CD4-positive, alpha-beta memory T cell (primary cell): ENCODE measurements at regions not wholly inside any gene's neighbourhood (a gene's known extent, or its start where the extent isn't known, plus 50 kb on each side); places are given as distances from the start of the nearest gene placed in this dataset.
A peak's percentile ranks its signal among the peaks of the same experiment; 100 is the strongest.

Experiments used
- CTCF ChIA-PET: fragments of 350-600 bp; sonication (Branson Sonifier 250); formaldehyde crosslinking; loops from one replicate; lab custom pipeline; 2021; ENCODE audit warnings: inconsistent platforms; ENCODE audit not compliant: partially characterized antibody; lab: Charles Lee
- POLR2A ChIA-PET: fragments of 350-600 bp; sonication (Branson Sonifier 250); formaldehyde crosslinking; loops from one replicate; lab custom pipeline; 2021; ENCODE audit not compliant: partially characterized antibody; lab: Charles Lee
- DNase-seq, 5 donors: peaks; one replicate each; pipeline versions ENCODE4 v3.0.0 to v3.0.0-alpha.2; 2020 to 2022; ENCODE audit warnings: mixed read lengths in 1 of 5
- H3K27ac ChIP-seq: one replicate; pipeline ENCODE4 v1.7.0; 2013; ENCODE audit warnings: low read depth, low read length
- H3K27me3 ChIP-seq: 2 replicates; pipeline ENCODE4 v1.7.0; 2013; ENCODE audit warnings: mild to moderate bottlenecking, low read length, moderate library complexity; ENCODE audit not compliant: insufficient read depth
- H3K36me3 ChIP-seq: 2 replicates; pipeline ENCODE4 v1.7.0; 2013; ENCODE audit warnings: mild to moderate bottlenecking, low read length, moderate library complexity; ENCODE audit not compliant: insufficient read depth
- H3K4me1 ChIP-seq: 2 replicates; pipeline ENCODE4 v1.7.0; 2013; ENCODE audit warnings: mild to moderate bottlenecking, low read length, moderate library complexity; ENCODE audit not compliant: insufficient read depth
- H3K4me3 ChIP-seq, 2 donors: one replicate each; pipeline ENCODE4 v1.7.0; 2013; ENCODE audit warnings: low read length in 2 of 2, mild to moderate bottlenecking in 1 of 2
- H3K9me3 ChIP-seq, 2 donors: one replicate each; pipeline ENCODE4 v1.7.0; 2013; ENCODE audit warnings: low read length in 2 of 2, control low read depth in 1 of 2; ENCODE audit not compliant: control insufficient read depth in 1 of 2
- H3K27ac Mint-ChIP-seq, 7 donors: one replicate each; pipeline ENCODE4 v1.8.0; 2020 to 2021; ENCODE audit warnings: mixed read lengths in 7 of 7, mild to moderate bottlenecking in 6 of 7, inconsistent platforms in 3 of 7, moderate library complexity in 3 of 7
- H3K27me3 Mint-ChIP-seq, 2 donors: one replicate each; pipeline ENCODE4 v1.8.0; 2020 to 2021; ENCODE audit warnings: mixed read lengths in 2 of 2
- H3K36me3 Mint-ChIP-seq, 2 donors: one replicate each; pipeline ENCODE4 v1.8.0; 2020 to 2021; ENCODE audit warnings: mixed read lengths in 2 of 2, inconsistent platforms in 1 of 2, mild to moderate bottlenecking in 1 of 2
- H3K4me1 Mint-ChIP-seq, 4 donors: one replicate each; pipeline ENCODE4 v1.8.0; 2020 to 2021; ENCODE audit warnings: mixed read lengths in 4 of 4, mild to moderate bottlenecking in 1 of 4
- H3K4me3 Mint-ChIP-seq, 8 donors: one replicate each; pipeline ENCODE4 v1.8.0; 2020 to 2021; ENCODE audit warnings: mixed read lengths in 8 of 8, mild to moderate bottlenecking in 7 of 8, moderate library complexity in 6 of 8, inconsistent platforms in 3 of 8
- H3K9me3 Mint-ChIP-seq, 8 donors: one replicate each; pipeline ENCODE4 v1.8.0; 2020 to 2021; ENCODE audit warnings: mixed read lengths in 8 of 8, mild to moderate bottlenecking in 5 of 8, inconsistent platforms in 3 of 8, moderate library complexity in 1 of 8
- intact Hi-C: fragments of 100-400 bp; cut with micrococcal nuclease; formaldehyde crosslinking; loops from one replicate; pipeline ENCODE4 v1.15.1; 2023

GRCh38 chr1:193633991-193634390, 447.6 kb upstream of the B3GALT2 start:
- H3K4me1 Mint-ChIP-seq, result peaks cover 14 to 20% (median 19%) of the 10 kb centered on the region in 4 donors
- no peaks in the 10 kb centered on the region for H3K9me3 ChIP-seq
- peaks cover 13% of the 10 kb centered on the region for H3K4me1 ChIP-seq
- peaks cover 0 to 2% of the 10 kb centered on the region in 2 donors for H3K27me3 Mint-ChIP-seq
- peak overlapping the region in 6 of 8 donors; percentile 1 to 86 (median 37) for H3K4me3 Mint-ChIP-seq
- H3K4me3 ChIP-seq, result no peak overlapping the region
- no peak for DNase-seq
- CTCF ChIA-PET, result interaction anchor here (1.5 kb wide), 1 partner anchor 176 kb away, joined by 4 read pairs; no protein-coding TSS in a partner anchor
- H3K27ac ChIP-seq, result no peak overlapping the region
- H3K36me3 ChIP-seq, result no peaks in the 10 kb centered on the region
- intact Hi-C loops, result no loop called here
- H3K27me3 ChIP-seq, result no peaks in the 10 kb centered on the region
- POLR2A ChIA-PET, result interaction anchor here (1.0 to 2.1 kb wide), 3 partner anchors 21 to 35 kb away, joined by 3 to 6 read pairs (median 4); no protein-coding TSS in a partner anchor
- peaks cover 0 to 3% (median 0%) of the 10 kb centered on the region in 8 donors for H3K9me3 Mint-ChIP-seq
- peak overlapping the region in 5 of 7 donors; percentile 28 to 86 (median 75) for H3K27ac Mint-ChIP-seq
- no peaks in the 10 kb centered on the region for H3K36me3 Mint-ChIP-seq

- Mint-ChIP-seq H3K4me3 (no peak overlapping the region), H3K9me3 (no peaks in the 10 kb centered on the region), H3K36me3 (no peaks in the 10 kb centered on the region), H3K27me3 (peaks cover 0 to 2% of the 10 kb centered on the region in 2 donors), H3K27ac (peak overlapping the region in 1 of 7 donors; percentile 21), H3K4me1 (peaks cover 14 to 20% (median 19%) of the 10 kb centered on the region in 4 donors)
- H3K36me3 ChIP-seq, result no peaks in the 10 kb centered on the region
- peaks cover 13% of the 10 kb centered on the region for H3K4me1 ChIP-seq
- intact Hi-C loops, result no loop called here
- no peak overlapping the region for H3K4me3 ChIP-seq
- no peaks in the 10 kb centered on the region for H3K27me3 ChIP-seq
- no peak for DNase-seq
- ChIA-PET CTCF (no interaction called here), POLR2A (interaction anchor here (1.0 to 2.1 kb wide), 2 partner anchors 34 to 93 kb away, joined by 5 to 6 read pairs; no protein-coding TSS in a partner anchor)
- H3K9me3 ChIP-seq, result no peaks in the 10 kb centered on the region
- H3K27ac ChIP-seq, result no peak overlapping the region
Observed at GRCh38 chr1:193633093-193633492, 446.7 kb upstream of the B3GALT2 start.

- Mint-ChIP-seq H3K27me3 (peaks cover 0 to 2% of the 10 kb centered on the region in 2 donors), H3K27ac (peak overlapping the region in 1 of 7 donors; percentile 83), H3K9me3 (no peaks in the 10 kb centered on the region), H3K4me3 (peak overlapping the region in 4 of 8 donors; percentile 4 to 41 (median 14)), H3K36me3 (no peaks in the 10 kb centered on the region), H3K4me1 (peaks cover 14 to 20% (median 14%) of the 10 kb centered on the region in 4 donors)
- no peaks in the 10 kb centered on the region for H3K27me3 ChIP-seq
- peaks cover 13% of the 10 kb centered on the region for H3K4me1 ChIP-seq
- no peaks in the 10 kb centered on the region for H3K36me3 ChIP-seq
- ChIA-PET CTCF (interaction anchor here (0.6 to 1.6 kb wide), 2 partner anchors 35 to 647 kb away, joined by 3 to 5 read pairs; no protein-coding TSS in a partner anchor), POLR2A (interaction anchor here (0.9 to 1.6 kb wide), 3 partner anchors 10 to 91 kb away, joined by 3 to 5 read pairs (median 4); no protein-coding TSS in a partner anchor)
- no peak overlapping the region for H3K4me3 ChIP-seq
- DNase-seq, result no peak
- intact Hi-C loops, result no loop called here
- no peaks in the 10 kb centered on the region for H3K9me3 ChIP-seq
- H3K27ac ChIP-seq, result no peak overlapping the region
Observed at GRCh38 chr1:193631306-193631705, 444.9 kb upstream of the B3GALT2 start.

GRCh38 chr1:193629875-193630274, 443.5 kb upstream of the B3GALT2 start:
- no peak for DNase-seq
- no peak overlapping the region for H3K27ac ChIP-seq
- Mint-ChIP-seq H3K27ac (peak overlapping the region in 1 of 7 donors; percentile 5), H3K4me1 (peaks cover 10 to 14% (median 11%) of the 10 kb centered on the region in 4 donors), H3K27me3 (peaks cover 0 to 2% of the 10 kb centered on the region in 2 donors), H3K36me3 (no peaks in the 10 kb centered on the region), H3K4me3 (no peak overlapping the region), H3K9me3 (peaks cover 0 to 1% (median 0%) of the 10 kb centered on the region in 8 donors)
- H3K4me1 ChIP-seq, result peaks cover 12% of the 10 kb centered on the region
- H3K4me3 ChIP-seq, result no peak overlapping the region
- H3K36me3 ChIP-seq, result no peaks in the 10 kb centered on the region
- CTCF ChIA-PET, result interaction anchor here (1.6 kb wide), 1 partner anchor 36 kb away, joined by 5 read pairs; no protein-coding TSS in a partner anchor
- H3K9me3 ChIP-seq, result no peaks in the 10 kb centered on the region
- POLR2A ChIA-PET, result interaction anchor here (1.5 kb wide), 1 partner anchor 9 kb away, joined by 4 read pairs; no protein-coding TSS in a partner anchor
- H3K27me3 ChIP-seq, result no peaks in the 10 kb centered on the region
- intact Hi-C loops, result no loop called here

GRCh38 chr1:193626695-193627094, 440.3 kb upstream of the B3GALT2 start:
- Mint-ChIP-seq H3K27me3 (peaks cover 0 to 2% of the 10 kb centered on the region in 2 donors), H3K36me3 (no peaks in the 10 kb centered on the region), H3K9me3 (peaks cover 0 to 2% (median 0%) of the 10 kb centered on the region in 8 donors), H3K4me3 (no peak overlapping the region), H3K4me1 (peaks cover 0 to 5% (median 2%) of the 10 kb centered on the region in 4 donors), H3K27ac (peak overlapping the region in 1 of 7 donors; percentile 11)
- Histone ChIP-seq H3K36me3 (no peaks in the 10 kb centered on the region), H3K4me1 (no peaks in the 10 kb centered on the region), H3K4me3 (no peak overlapping the region), H3K27ac (no peak overlapping the region), H3K27me3 (no peaks in the 10 kb centered on the region), H3K9me3 (no peaks in the 10 kb centered on the region)
- intact Hi-C loops, result no loop called here
- CTCF ChIA-PET, result interaction anchor here (1.3 kb wide), 1 partner anchor 42 kb away, joined by 3 read pairs; no protein-coding TSS in a partner anchor
- no peak for DNase-seq
- POLR2A ChIA-PET, result no interaction called here

GRCh38 chr1:193625255-193625654, 438.8 kb upstream of the B3GALT2 start:
- CTCF ChIA-PET, result no interaction called here
- Mint-ChIP-seq H3K27me3 (peaks cover 0 to 2% of the 10 kb centered on the region in 2 donors), H3K27ac (no peak overlapping the region), H3K4me3 (no peak overlapping the region), H3K9me3 (peaks cover 0 to 5% (median 0%) of the 10 kb centered on the region in 8 donors), H3K4me1 (peaks cover 0 to 3% (median under 1%) of the 10 kb centered on the region in 4 donors), H3K36me3 (no peaks in the 10 kb centered on the region)
- Histone ChIP-seq H3K4me1 (no peaks in the 10 kb centered on the region), H3K36me3 (no peaks in the 10 kb centered on the region), H3K4me3 (no peak overlapping the region), H3K27ac (no peak overlapping the region), H3K9me3 (no peaks in the 10 kb centered on the region), H3K27me3 (no peaks in the 10 kb centered on the region)
- POLR2A ChIA-PET, result no interaction called here
- intact Hi-C loops, result no loop called here
- no peak for DNase-seq

- H3K4me1 ChIP-seq, result no peaks in the 10 kb centered on the region
- no peak overlapping the region for H3K4me3 ChIP-seq
- intact Hi-C loops, result no loop called here
- no peak overlapping the region for H3K27ac ChIP-seq
- no peak overlapping the region for H3K27ac Mint-ChIP-seq
- peaks cover 0 to 11% of the 10 kb centered on the region in 2 donors for H3K36me3 Mint-ChIP-seq
- no peaks in the 10 kb centered on the region for H3K27me3 ChIP-seq
- peaks cover 0 to 10% (median 0%) of the 10 kb centered on the region in 8 donors for H3K9me3 Mint-ChIP-seq
- ChIA-PET CTCF (no interaction called here), POLR2A (no interaction called here)
- no peaks in the 10 kb centered on the region for H3K36me3 ChIP-seq
- H3K4me3 Mint-ChIP-seq, result no peak overlapping the region
- no peaks in the 10 kb centered on the region for H3K27me3 Mint-ChIP-seq
- no peak for DNase-seq
- H3K9me3 ChIP-seq, result no peaks in the 10 kb centered on the region
- H3K4me1 Mint-ChIP-seq, result peaks cover 0 to 5% (median under 1%) of the 10 kb centered on the region in 4 donors
Observed at GRCh38 chr1:193619911-193620310, 433.5 kb upstream of the B3GALT2 start.
